ENCODE measurements at regions not wholly inside any gene's neighbourhood (a gene's known extent, or its start where the extent isn't known, plus 50 kb on each side); places are given as distances from the start of the nearest gene placed in this dataset.

DNA sequence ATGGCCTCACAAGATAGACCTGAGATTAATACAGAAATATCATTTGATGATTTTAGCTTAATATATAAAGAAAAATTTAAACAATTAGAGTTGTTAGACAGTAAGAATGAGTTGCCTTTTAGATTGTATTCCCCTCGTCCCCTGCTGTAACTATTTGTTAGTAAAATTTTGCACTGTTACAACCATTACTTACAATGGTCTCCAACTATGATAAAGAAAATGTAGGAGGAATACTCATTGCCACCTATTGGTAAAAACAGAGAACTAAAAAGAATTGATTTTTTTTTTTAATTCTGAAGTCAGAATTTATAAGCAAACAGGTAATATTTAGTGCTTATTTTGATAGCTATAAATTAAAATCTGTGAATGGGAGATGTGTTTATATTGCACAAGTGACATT is 937.6 kb downstream of the TLE4 start:
- H3K9me3 ChIP-seq, result no peaks in the 10 kb centered on the region
- H3K4me1 ChIP-seq, result peaks cover 0 to under 1% (median 0%) of the 10 kb centered on the region in 4 donors
- H3K27me3 ChIP-seq, result no peaks in the 10 kb centered on the region
- no peaks in the 10 kb centered on the region for H3K36me3 ChIP-seq
- DNase-seq (no peak), ATAC-seq (ENCODE audit: low FRiP score in 2 of 2) (no peak)
- TF ChIP-seq POLR2AphosphoS5 (IDR thresholded peaks at IDR 0.05), result no peak
- H3K27ac ChIP-seq, result no peak overlapping the region
- H3K4me3 ChIP-seq, result no peak overlapping the region
- 80 to 87% methylated on average over 1 of the region's 1 CpG for WGBS, 2 donors

DNA sequence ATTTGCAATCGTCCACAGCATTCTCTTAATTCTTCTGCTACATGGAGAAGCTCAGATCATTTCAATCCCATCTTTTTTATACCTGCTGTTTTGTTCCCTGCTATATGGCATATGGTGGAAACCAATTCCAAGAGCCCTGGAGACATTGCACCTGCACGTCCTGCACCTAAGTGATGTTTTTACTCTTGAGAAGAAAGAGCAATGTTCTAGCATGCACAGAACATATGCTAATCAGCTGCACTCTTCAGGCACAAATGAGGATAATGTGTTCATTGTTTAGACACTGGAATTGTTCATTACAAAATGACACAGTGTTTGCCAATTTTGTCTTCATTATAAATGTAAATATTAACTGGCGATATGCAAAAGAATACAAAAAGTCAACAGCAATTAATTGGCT is 935.8 kb downstream of the TLE4 start:
- TF ChIP-seq POLR2AphosphoS5 (IDR thresholded peaks at IDR 0.05) (no peak), EP300 (IDR thresholded peaks at IDR 0.05) (no peak), POLR2A (IDR thresholded peaks at IDR 0.05) (no peak)
- TF ChIP-seq, protein P1, sequence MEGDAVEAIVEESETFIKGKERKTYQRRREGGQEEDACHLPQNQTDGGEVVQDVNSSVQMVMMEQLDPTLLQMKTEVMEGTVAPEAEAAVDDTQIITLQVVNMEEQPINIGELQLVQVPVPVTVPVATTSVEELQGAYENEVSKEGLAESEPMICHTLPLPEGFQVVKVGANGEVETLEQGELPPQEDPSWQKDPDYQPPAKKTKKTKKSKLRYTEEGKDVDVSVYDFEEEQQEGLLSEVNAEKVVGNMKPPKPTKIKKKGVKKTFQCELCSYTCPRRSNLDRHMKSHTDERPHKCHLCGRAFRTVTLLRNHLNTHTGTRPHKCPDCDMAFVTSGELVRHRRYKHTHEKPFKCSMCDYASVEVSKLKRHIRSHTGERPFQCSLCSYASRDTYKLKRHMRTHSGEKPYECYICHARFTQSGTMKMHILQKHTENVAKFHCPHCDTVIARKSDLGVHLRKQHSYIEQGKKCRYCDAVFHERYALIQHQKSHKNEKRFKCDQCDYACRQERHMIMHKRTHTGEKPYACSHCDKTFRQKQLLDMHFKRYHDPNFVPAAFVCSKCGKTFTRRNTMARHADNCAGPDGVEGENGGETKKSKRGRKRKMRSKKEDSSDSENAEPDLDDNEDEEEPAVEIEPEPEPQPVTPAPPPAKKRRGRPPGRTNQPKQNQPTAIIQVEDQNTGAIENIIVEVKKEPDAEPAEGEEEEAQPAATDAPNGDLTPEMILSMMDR (IDR thresholded peaks at IDR 0.05), result no peak
- DNase-seq (no peak), ATAC-seq (ENCODE audit: low FRiP score in 2 of 2) (no peak)
- Histone ChIP-seq H3K9me3 (no peaks in the 10 kb centered on the region), H3K27ac (no peak overlapping the region), H3K36me3 (no peaks in the 10 kb centered on the region), H3K4me3 (no peak overlapping the region), H3K27me3 (no peaks in the 10 kb centered on the region), H3K4me1 (peaks cover 0 to 6% (median 1%) of the 10 kb centered on the region in 4 donors)
- WGBS, 2 donors, result 52 to 73% methylated on average over 3 of the region's 3 CpGs

DNA sequence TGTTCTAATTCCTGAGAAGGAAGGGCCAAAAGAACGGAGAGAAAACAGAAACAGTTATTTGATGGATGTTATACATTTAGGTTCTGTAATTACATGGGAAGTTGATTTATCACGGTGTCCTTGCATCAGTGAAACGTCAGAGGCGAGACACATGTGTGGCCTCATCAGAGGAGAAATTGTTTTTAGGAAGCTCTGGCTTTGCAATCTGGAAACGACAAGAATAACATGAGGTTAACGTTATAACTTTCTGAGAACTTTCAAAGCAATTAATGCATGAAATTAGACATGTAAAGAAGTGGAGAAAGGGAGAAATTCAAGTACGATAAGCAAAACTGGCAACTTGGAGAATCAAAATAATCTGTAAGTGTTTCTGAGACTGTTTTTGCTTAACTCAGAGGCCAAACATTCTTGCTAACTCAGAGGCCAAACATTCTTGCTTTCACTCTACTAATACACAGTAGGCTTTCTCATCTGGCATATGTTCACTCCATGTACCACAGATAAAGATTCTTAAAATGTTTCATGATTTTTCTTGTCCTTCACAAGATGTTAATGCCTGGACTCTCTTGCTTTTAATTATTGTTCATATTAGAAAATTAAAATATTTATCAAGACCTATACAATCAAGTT is 933.0 kb downstream of the TLE4 start:
- peak in 1 of 2 donors; percentile 23 for ATAC-seq (ENCODE audit: low FRiP score in 2 of 2)
- no peak for DNase-seq
- H3K9me3 ChIP-seq, result no peaks in the 10 kb centered on the region
- H3K36me3 ChIP-seq, result no peaks in the 10 kb centered on the region
- peaks cover 0 to 6% (median 1%) of the 10 kb centered on the region in 4 donors for H3K4me1 ChIP-seq
- TF ChIP-seq, protein P1 (IDR thresholded peaks at IDR 0.05), result no peak
- TF ChIP-seq EP300 (IDR thresholded peaks at IDR 0.05) (no peak), POLR2AphosphoS5 (IDR thresholded peaks at IDR 0.05) (no peak)
- no peak overlapping the region for H3K27ac ChIP-seq
- no peaks in the 10 kb centered on the region for H3K27me3 ChIP-seq
- H3K4me3 ChIP-seq, result no peak overlapping the region
- 48 to 59% methylated on average over 7 of the region's 7 CpGs for WGBS, 2 donors

DNA sequence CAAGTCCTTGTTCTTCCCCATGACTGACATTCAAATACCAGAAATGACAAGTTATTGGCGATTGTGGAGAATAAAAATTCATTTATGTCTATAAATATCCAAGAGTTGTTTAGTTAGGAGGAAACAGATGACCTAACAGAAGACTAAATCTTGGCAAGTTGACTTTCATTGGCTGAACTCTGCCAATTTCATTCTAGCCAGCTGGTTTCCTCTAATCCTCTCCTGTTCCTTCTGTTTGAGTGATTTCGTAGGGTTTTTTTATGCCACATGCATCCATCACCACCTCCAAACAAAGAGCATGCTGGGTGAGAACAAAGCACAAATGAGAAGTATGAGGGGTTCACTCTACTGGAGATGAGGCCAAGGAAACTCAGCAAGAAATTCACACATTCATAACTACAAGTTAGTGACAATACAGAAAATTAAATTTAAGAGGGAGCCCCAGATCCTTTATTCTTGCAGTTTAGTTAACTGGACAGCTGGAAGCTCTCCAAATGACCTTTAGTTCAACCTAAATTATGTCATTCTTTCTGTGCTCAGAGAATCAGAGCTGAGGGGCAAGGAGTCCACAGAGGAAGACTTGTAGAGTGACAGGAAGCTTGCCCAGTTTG is 932.0 kb downstream of the TLE4 start:
- Histone ChIP-seq H3K27ac (no peak overlapping the region), H3K27me3 (no peaks in the 10 kb centered on the region), H3K4me1 (peaks cover 0 to 6% (median 1%) of the 10 kb centered on the region in 4 donors), H3K4me3 (no peak overlapping the region), H3K9me3 (no peaks in the 10 kb centered on the region), H3K36me3 (no peaks in the 10 kb centered on the region)
- TF ChIP-seq, protein P1 (IDR thresholded peaks at IDR 0.05), result no peak
- TF ChIP-seq POLR2A (IDR thresholded peaks at IDR 0.05), result no peak
- no peak for TF ChIP-seq POLR2AphosphoS5 (IDR thresholded peaks at IDR 0.05)
- no peak for TF ChIP-seq EP300 (IDR thresholded peaks at IDR 0.05)
- DNase-seq, result no peak
- ATAC-seq (ENCODE audit: low FRiP score in 2 of 2), result no peak
- WGBS, 2 donors, result 32 to 38% methylated on average over 2 of the region's 2 CpGs

DNA sequence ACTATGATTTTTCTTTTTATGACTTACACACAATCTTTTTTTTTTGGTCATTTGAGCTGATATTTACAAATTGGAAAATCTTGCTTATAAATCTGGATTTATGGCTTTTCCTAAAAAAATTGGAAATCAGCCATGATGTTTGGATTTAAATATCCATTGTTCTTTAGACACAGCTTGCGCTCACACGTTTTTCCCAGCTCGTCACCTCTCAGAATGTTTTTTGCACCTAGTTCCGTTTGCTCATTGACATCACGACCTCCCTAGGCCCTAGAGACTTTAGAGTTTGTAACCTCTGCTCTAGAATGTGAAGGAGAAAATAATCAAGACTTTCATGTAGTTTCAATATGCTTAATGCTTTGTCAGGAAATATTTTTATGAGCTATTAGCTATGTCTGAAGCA is 930.5 kb downstream of the TLE4 start:
- Histone ChIP-seq H3K4me1 (peaks cover 0 to 6% (median 1%) of the 10 kb centered on the region in 4 donors), H3K36me3 (no peaks in the 10 kb centered on the region), H3K4me3 (no peak overlapping the region), H3K9me3 (no peaks in the 10 kb centered on the region), H3K27me3 (no peaks in the 10 kb centered on the region), H3K27ac (no peak overlapping the region)
- whole genome bisulfite sequencing, 2 donors, result 64 to 79% methylated on average over 5 of the region's 5 CpGs
- DNase-seq (no peak), ATAC-seq (ENCODE audit: low FRiP score in 2 of 2) (no peak)
- no peak for TF ChIP-seq EP300 (IDR thresholded peaks at IDR 0.05)
- TF ChIP-seq POLR2AphosphoS5 (IDR thresholded peaks at IDR 0.05), result no peak
- TF ChIP-seq POLR2A (IDR thresholded peaks at IDR 0.05), result no peak
- TF ChIP-seq, protein P1 (IDR thresholded peaks at IDR 0.05), result no peak

All from upper lobe of left lung (tissue), 6 donors.